ENCODE measurements at regions not wholly inside any gene's neighbourhood (a gene's known extent, or its start where the extent isn't known, plus 50 kb on each side); places are given as distances from the start of the nearest gene placed in this dataset.
A peak's percentile ranks its signal among the peaks of the same experiment; 100 is the strongest.

DNA sequence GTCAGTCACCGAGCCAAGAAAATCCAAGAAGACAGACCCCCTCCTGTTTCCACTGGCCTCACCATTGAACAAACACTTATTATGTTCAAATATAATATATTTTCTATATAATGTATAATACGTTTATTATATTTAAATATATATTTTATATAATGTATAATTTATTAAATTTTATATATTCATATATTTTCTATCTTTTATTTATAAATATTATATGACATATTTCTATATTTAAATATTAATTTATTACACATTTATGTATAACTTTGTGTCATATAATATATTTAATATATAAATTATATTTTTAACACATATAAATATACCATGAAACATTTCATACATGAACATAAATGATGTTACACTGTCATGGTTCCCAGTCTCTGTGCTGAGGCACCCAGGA lies 60.9 kb upstream of the RMDN2 start:
- Mint-ChIP-seq H3K36me3 (ENCODE audit: low read depth, unreplicated experiment) (no peaks in the 10 kb centered on the region), H3K9me3 (ENCODE audit: unreplicated experiment) (no peaks in the 10 kb centered on the region), H3K27me3 (ENCODE audit: unreplicated experiment) (peaks cover 3% of the 10 kb centered on the region), H3K27ac (ENCODE audit: unreplicated experiment) (no peak overlapping the region), H3K4me1 (ENCODE audit: unreplicated experiment) (no peaks in the 10 kb centered on the region), H3K4me3 (ENCODE audit: unreplicated experiment) (peak overlapping the region; percentile 56)
- TF ChIP-seq, protein P1, sequence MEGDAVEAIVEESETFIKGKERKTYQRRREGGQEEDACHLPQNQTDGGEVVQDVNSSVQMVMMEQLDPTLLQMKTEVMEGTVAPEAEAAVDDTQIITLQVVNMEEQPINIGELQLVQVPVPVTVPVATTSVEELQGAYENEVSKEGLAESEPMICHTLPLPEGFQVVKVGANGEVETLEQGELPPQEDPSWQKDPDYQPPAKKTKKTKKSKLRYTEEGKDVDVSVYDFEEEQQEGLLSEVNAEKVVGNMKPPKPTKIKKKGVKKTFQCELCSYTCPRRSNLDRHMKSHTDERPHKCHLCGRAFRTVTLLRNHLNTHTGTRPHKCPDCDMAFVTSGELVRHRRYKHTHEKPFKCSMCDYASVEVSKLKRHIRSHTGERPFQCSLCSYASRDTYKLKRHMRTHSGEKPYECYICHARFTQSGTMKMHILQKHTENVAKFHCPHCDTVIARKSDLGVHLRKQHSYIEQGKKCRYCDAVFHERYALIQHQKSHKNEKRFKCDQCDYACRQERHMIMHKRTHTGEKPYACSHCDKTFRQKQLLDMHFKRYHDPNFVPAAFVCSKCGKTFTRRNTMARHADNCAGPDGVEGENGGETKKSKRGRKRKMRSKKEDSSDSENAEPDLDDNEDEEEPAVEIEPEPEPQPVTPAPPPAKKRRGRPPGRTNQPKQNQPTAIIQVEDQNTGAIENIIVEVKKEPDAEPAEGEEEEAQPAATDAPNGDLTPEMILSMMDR (IDR thresholded peaks at IDR 0.05; ENCODE audit: unreplicated experiment) = no peak
- DNase-seq (ENCODE audit: low spot score) = no peak

- Mint-ChIP-seq H3K9me3 (ENCODE audit: unreplicated experiment) (no peaks in the 10 kb centered on the region), H3K27ac (ENCODE audit: unreplicated experiment) (no peak overlapping the region), H3K4me3 (ENCODE audit: unreplicated experiment) (no peak overlapping the region), H3K4me1 (ENCODE audit: unreplicated experiment) (no peaks in the 10 kb centered on the region), H3K36me3 (ENCODE audit: low read depth, unreplicated experiment) (no peaks in the 10 kb centered on the region), H3K27me3 (ENCODE audit: unreplicated experiment) (peaks cover 3% of the 10 kb centered on the region)
- TF ChIP-seq, protein P1 (IDR thresholded peaks at IDR 0.05; ENCODE audit: unreplicated experiment) = no peak
- DNase-seq (ENCODE audit: low spot score) = no peak
Measured at GRCh38 chr2:37865640-37866039, 59.4 kb upstream of the RMDN2 start.

GRCh38 chr2:37866171-37866934 lies 58.7 kb upstream of the RMDN2 start:
- no peak for DNase-seq (ENCODE audit: low spot score)
- no peaks in the 10 kb centered on the region for H3K4me1 Mint-ChIP-seq (ENCODE audit: unreplicated experiment)
- no peaks in the 10 kb centered on the region for H3K9me3 Mint-ChIP-seq (ENCODE audit: unreplicated experiment)
- no peak overlapping the region for H3K27ac Mint-ChIP-seq (ENCODE audit: unreplicated experiment)
- peaks cover 3% of the 10 kb centered on the region for H3K27me3 Mint-ChIP-seq (ENCODE audit: unreplicated experiment)
- H3K4me3 Mint-ChIP-seq (ENCODE audit: unreplicated experiment) = no peak overlapping the region
- TF ChIP-seq, protein P1 (IDR thresholded peaks at IDR 0.05; ENCODE audit: unreplicated experiment) = no peak
- H3K36me3 Mint-ChIP-seq (ENCODE audit: low read depth, unreplicated experiment) = no peaks in the 10 kb centered on the region

DNA sequence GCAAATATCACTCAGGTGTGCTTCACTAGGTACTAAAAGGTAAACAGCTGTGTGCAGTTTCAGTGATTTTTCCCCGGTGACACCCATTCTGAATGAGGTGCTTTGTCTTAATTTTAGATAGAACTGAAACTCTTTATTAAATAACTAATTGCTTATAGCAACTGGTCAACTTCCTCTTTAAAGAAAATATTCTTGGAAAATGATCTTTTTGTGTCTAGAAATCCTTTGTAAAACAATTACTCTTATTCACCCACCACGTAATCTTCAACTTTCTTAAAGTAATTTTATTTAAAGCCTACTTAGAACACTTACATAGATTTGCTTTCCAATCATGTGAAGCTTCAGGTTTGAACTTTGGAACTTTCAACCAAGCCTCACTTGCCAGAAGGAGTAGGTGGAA lies 57.9 kb upstream of the RMDN2 start:
- no peak overlapping the region for H3K4me3 Mint-ChIP-seq (ENCODE audit: unreplicated experiment)

DNA sequence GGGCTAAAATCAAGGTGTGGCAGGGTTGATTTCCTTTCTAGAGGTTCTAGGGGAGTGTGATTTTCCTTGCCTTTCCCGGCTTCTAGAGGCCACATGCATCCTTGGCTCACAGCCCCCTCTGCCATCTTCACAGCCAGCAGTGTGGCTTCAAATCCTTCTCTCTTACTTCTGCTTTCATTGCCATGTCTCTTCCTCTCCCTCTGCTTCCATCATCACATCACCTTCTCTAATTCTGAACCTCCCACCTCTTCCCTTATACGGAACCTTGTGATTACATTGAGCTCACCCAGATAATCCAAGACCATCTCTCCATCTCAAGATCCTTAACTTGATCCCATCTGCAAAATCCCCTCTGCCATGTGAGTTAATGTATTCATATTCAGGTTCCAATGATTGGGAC lies 56.2 kb upstream of the RMDN2 start:
- peaks cover 4% of the 10 kb centered on the region for H3K4me1 Mint-ChIP-seq (ENCODE audit: unreplicated experiment)
- no peak overlapping the region for H3K4me3 Mint-ChIP-seq (ENCODE audit: unreplicated experiment)
- TF ChIP-seq, protein P1 (IDR thresholded peaks at IDR 0.05; ENCODE audit: unreplicated experiment) = no peak
- H3K36me3 Mint-ChIP-seq (ENCODE audit: low read depth, unreplicated experiment) = no peaks in the 10 kb centered on the region
- DNase-seq (ENCODE audit: low spot score) = no peak
- H3K9me3 Mint-ChIP-seq (ENCODE audit: unreplicated experiment) = no peaks in the 10 kb centered on the region
- H3K27ac Mint-ChIP-seq (ENCODE audit: unreplicated experiment) = no peak overlapping the region
- peaks cover 3% of the 10 kb centered on the region for H3K27me3 Mint-ChIP-seq (ENCODE audit: unreplicated experiment)

More for the DNA sequence above, 57.9 kb upstream of the RMDN2 start:
- Mint-ChIP-seq H3K27me3 (ENCODE audit: unreplicated experiment) (peaks cover 3% of the 10 kb centered on the region), H3K4me1 (ENCODE audit: unreplicated experiment) (no peaks in the 10 kb centered on the region), H3K36me3 (ENCODE audit: low read depth, unreplicated experiment) (no peaks in the 10 kb centered on the region), H3K9me3 (ENCODE audit: unreplicated experiment) (no peaks in the 10 kb centered on the region), H3K27ac (ENCODE audit: unreplicated experiment) (no peak overlapping the region)
- no peak for DNase-seq (ENCODE audit: low spot score)
- TF ChIP-seq, protein P1 (IDR thresholded peaks at IDR 0.05; ENCODE audit: unreplicated experiment) = no peak
